SK-N-SH (cell line): ENCODE measurements at regions not wholly inside any gene's neighbourhood (a gene's known extent, or its start where the extent isn't known, plus 50 kb on each side); places are given as distances from the start of the nearest gene placed in this dataset.

Experiments
- CTCF ChIA-PET: fragments of 300-600, 350-600 bp; formaldehyde crosslinking; extraction: SDS; loops from one replicate; lab custom pipeline; 2021; lab: Yijun Ruan, JAX
- POLR2A ChIA-PET: fragments of 350-600 bp; sonication (Branson Sonifier 250); formaldehyde crosslinking; extraction: SDS; loops from one replicate; lab custom pipeline; 2020; ENCODE audit warnings: antibody characterized with exemption, inconsistent platforms; lab: Yijun Ruan, JAX
- DNase-seq: peaks from one replicate; pipeline ENCODE4 v3.0.0; 2012
- H2AFZ ChIP-seq: fragments of 200-600 bp; sonication (generic); 2 replicates; pipeline ENCODE4 v1.8.1; 2016; ENCODE audit warnings: antibody characterized with exemption, mild to moderate bottlenecking, low read depth
- H3F3A ChIP-seq: fragments of 200-600 bp; sonication (generic); replicated peaks from 2 replicates; pipeline ENCODE3; 2016; ENCODE audit warnings: antibody characterized with exemption, mild to moderate bottlenecking; ENCODE audit not compliant: insufficient read depth
- H3K27ac ChIP-seq, 2 experiments: fragments of 200-500 bp in 1 of 2; fragments of 200-600 bp in 1 of 2; sonication (Bioruptor generic) in 1 of 2; sonication (generic), shearing (Covaris generic) in 1 of 2; 2 replicates each; pipeline versions ENCODE4 v1.5.1 to v1.6.1; 2014 to 2016; ENCODE audit warnings: low read depth in 2 of 2, inconsistent platforms in 1 of 2, low read length in 1 of 2, mild to moderate bottlenecking in 1 of 2, mixed read lengths in 1 of 2
- H3K27me3 ChIP-seq: fragments of 200-600 bp; sonication (generic), shearing (Covaris generic); 2 replicates; pipeline ENCODE4 v1.6.1; 2016; ENCODE audit warnings: mixed run types; ENCODE audit not compliant: insufficient read depth
- H3K36me3 ChIP-seq, 2 experiments: fragments of 200-500 bp in 1 of 2; fragments of 200-600 bp in 1 of 2; sonication (Bioruptor generic) in 1 of 2; sonication (generic) in 1 of 2; replicated peaks in 1 of 2; 2 replicates each; pipeline versions ENCODE3 to v1.5.1; 2014 to 2016; ENCODE audit warnings: low read length in 1 of 2, mild to moderate bottlenecking in 1 of 2; ENCODE audit not compliant: insufficient read depth in 2 of 2, control insufficient read depth in 1 of 2
- H3K4me1 ChIP-seq, 2 experiments: fragments of 200-500 bp in 1 of 2; fragments of 200-600 bp in 1 of 2; sonication (Bioruptor generic) in 1 of 2; sonication (generic), shearing (Covaris generic) in 1 of 2; 2 replicates each; pipeline versions ENCODE4 v1.5.1 to v1.6.1; 2014 to 2016; ENCODE audit warnings: low read depth in 1 of 2, low read length in 1 of 2, mixed run types in 1 of 2; ENCODE audit not compliant: insufficient read depth in 2 of 2, control insufficient read depth in 1 of 2
- H3K4me2 ChIP-seq: fragments of 200-600 bp; sonication (generic), shearing (Covaris generic); 2 replicates; pipeline ENCODE4 v1.6.1; 2017; ENCODE audit warnings: mixed run types
- H3K4me3 ChIP-seq, 2 experiments: fragments of 200-500 bp in 1 of 2; fragments of 200-600 bp in 1 of 2; sonication (Bioruptor generic) in 1 of 2; sonication (generic), shearing (Covaris generic) in 1 of 2; 2 replicates each; pipeline versions ENCODE4 v1.5.1 to v1.8.1; 2014 to 2016; ENCODE audit warnings: low read depth in 2 of 2, inconsistent platforms in 1 of 2, low read length in 1 of 2, mild to moderate bottlenecking in 1 of 2, mixed read lengths in 1 of 2, moderate library complexity in 1 of 2
- H3K79me2 ChIP-seq: fragments of 200-600 bp; sonication (generic); 2 replicates; pipeline ENCODE4 v1.8.1; 2017; ENCODE audit warnings: mild to moderate bottlenecking; ENCODE audit not compliant: insufficient read depth
- H3K9ac ChIP-seq: fragments of 200-600 bp; sonication (generic); 2 replicates; pipeline ENCODE4 v1.6.1; 2017; ENCODE audit warnings: mixed run types
- H3K9me2 ChIP-seq: fragments of 200-600 bp; sonication (generic); 2 replicates; pipeline ENCODE4 v1.6.1; 2017; ENCODE audit warnings: mixed run types
- H3K9me3 ChIP-seq: fragments of 200-600 bp; sonication (generic); 2 replicates; pipeline ENCODE4 v1.6.1; 2017; ENCODE audit warnings: mixed run types, mild to moderate bottlenecking, moderate library complexity
- H4K20me1 ChIP-seq: fragments of 200-600 bp; sonication (generic); 2 replicates; pipeline ENCODE4 v1.6.1; 2017; ENCODE audit warnings: mild to moderate bottlenecking, mixed run types; ENCODE audit not compliant: insufficient read depth
- CHD2 ChIP-seq: fragments of 150-350 bp; IDR thresholded peaks from 2 replicates; pipeline ENCODE4 v1.6.1; 2018; ENCODE audit warnings: low read length; ENCODE audit not compliant: partially characterized antibody
- EZH2phosphoT487 ChIP-seq: fragments of 200-600 bp; sonication (generic); IDR thresholded peaks from 2 replicates; pipeline ENCODE4 v1.6.1; 2017; ENCODE audit warnings: low read depth, mixed run types, mild to moderate bottlenecking, antibody characterized with exemption, moderate library complexity, borderline replicate concordance
- FOSL2 ChIP-seq: IDR thresholded peaks from 2 replicates; pipeline ENCODE4 v1.4.0; 2012; ENCODE audit warnings: low read depth, mild to moderate bottlenecking, moderate library complexity, borderline replicate concordance
- GATA2 ChIP-seq: sonication (generic); formaldehyde crosslinking; IDR thresholded peaks from 2 replicates; pipeline ENCODE4 v1.5.0; 2020; ENCODE audit warnings: mild to moderate bottlenecking, missing genetic modification reagents
- MEF2A ChIP-seq: IDR thresholded peaks from 2 replicates; pipeline ENCODE4 v1.4.0; 2012; ENCODE audit warnings: low read depth, borderline replicate concordance
- NFIC ChIP-seq: IDR thresholded peaks from 2 replicates; pipeline ENCODE4 v1.4.0; 2012; ENCODE audit warnings: borderline replicate concordance
- NRF1 ChIP-seq: IDR thresholded peaks from 2 replicates; pipeline ENCODE4 v1.6.1; 2012; ENCODE audit warnings: low read depth, mild to moderate bottlenecking, low read length
- POLR2AphosphoS5 ChIP-seq: IDR thresholded peaks from 2 replicates; pipeline ENCODE4 v1.6.1; 2012; ENCODE audit warnings: low read depth, low read length
- RFX5 ChIP-seq: IDR thresholded peaks from 2 replicates; pipeline ENCODE4 v1.6.1; 2012; ENCODE audit warnings: mild to moderate bottlenecking, improper control_type of control experiment, low read length
- SMC3 ChIP-seq: IDR thresholded peaks from 2 replicates; pipeline ENCODE4 v1.6.1; 2012; ENCODE audit warnings: low read depth, low read length, improper control_type of control experiment
- TAF1 ChIP-seq: IDR thresholded peaks from 2 replicates; pipeline ENCODE4 v1.6.1; 2012; ENCODE audit warnings: low read depth, mild to moderate bottlenecking, low read length, moderate library complexity, borderline replicate concordance
- TEAD4 ChIP-seq: IDR thresholded peaks from 2 replicates; pipeline ENCODE4 v1.4.0; 2012; ENCODE audit warnings: mild to moderate bottlenecking, borderline replicate concordance; ENCODE audit not compliant: insufficient read depth
- YY1 ChIP-seq: IDR thresholded peaks from 2 replicates; pipeline ENCODE4 v1.4.0; 2012; ENCODE audit warnings: low read depth, mild to moderate bottlenecking
- WGBS: methylation state at CpG from one replicate; pipeline ENCODE4 v1.1.6; 2017; ENCODE audit warnings: low lambda C conversion rate; 5-methylcytosine and 5-hydroxymethylcytosine counted together
- TF ChIP-seq, protein P1 (sequence below): IDR thresholded peaks from 2 replicates; pipeline ENCODE4; 2012
- TF ChIP-seq, protein P2 (sequence below): IDR thresholded peaks from 2 replicates; pipeline ENCODE4 v1.6.1; 2012; ENCODE audit warnings: mild to moderate bottlenecking, low read depth, low read length, moderate library complexity
- TF ChIP-seq, protein P3 (sequence below): fragments of 200-600 bp; sonication (generic); IDR thresholded peaks from 2 replicates; pipeline ENCODE4 v1.6.1; 2017; ENCODE audit warnings: antibody characterized with exemption, mild to moderate bottlenecking, moderate library complexity

DNA sequence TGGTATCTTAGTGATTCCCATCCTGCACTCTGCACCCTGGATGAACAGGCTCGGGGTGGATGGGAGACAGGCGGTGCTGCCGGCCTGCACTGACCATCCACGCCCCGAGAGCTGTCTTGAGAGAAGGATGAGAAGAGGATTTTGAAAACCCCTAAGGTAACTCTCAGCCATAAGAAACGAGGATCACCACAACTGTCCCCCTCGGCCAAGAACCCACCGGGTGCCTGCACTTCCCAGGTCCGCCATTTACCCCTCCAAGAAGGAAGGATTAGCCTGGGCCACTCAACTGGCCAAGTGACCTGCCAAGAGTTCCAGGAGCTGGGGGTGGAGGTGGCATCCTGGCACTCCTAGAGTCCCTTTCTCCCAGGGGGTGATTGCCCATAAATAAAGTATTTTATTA is 302.4 kb upstream of the TNRC6C start:
- Histone ChIP-seq H3K27me3 (peaks cover 47% of the 10 kb centered on the region), H3K4me1 (peaks cover 0 to 6% of the 10 kb centered on the region in 2 experiments; a peak in 1 of 4 replicates), H3K9ac (no peak overlapping the region), H3K4me3 (no peak overlapping the region), H4K20me1 (no peaks in the 10 kb centered on the region), H3K4me2 (no peak overlapping the region), H3K79me2 (no peaks in the 10 kb centered on the region), H2AFZ (no peak overlapping the region), H3K27ac (no peak overlapping the region), H3K9me3 (no peaks in the 10 kb centered on the region), H3F3A (no peaks in the 10 kb centered on the region), H3K9me2 (no peaks in the 10 kb centered on the region), H3K36me3 (no peaks in the 10 kb centered on the region)
- ChIA-PET POLR2A (no interaction called here), CTCF (interaction anchor here (0.6 to 2.2 kb wide), 2 partner anchors 10 to 174 kb away, joined by 3 to 10 read pairs; no protein-coding TSS in a partner anchor)
- TF ChIP-seq FOSL2 (no peak), TEAD4 (no peak), SMC3 (no peak), EZH2phosphoT487 (no peak), YY1 (no peak), RFX5 (no peak), NFIC (no peak), MEF2A (no peak), GATA2 (CRISPR knock-in tag) (no peak)
- TF ChIP-seq, protein P1, sequence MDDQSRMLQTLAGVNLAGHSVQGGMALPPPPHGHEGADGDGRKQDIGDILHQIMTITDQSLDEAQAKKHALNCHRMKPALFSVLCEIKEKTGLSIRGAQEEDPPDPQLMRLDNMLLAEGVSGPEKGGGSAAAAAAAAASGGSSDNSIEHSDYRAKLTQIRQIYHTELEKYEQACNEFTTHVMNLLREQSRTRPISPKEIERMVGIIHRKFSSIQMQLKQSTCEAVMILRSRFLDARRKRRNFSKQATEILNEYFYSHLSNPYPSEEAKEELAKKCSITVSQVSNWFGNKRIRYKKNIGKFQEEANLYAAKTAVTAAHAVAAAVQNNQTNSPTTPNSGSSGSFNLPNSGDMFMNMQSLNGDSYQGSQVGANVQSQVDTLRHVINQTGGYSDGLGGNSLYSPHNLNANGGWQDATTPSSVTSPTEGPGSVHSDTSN: no peak
- TF ChIP-seq, protein P2, sequence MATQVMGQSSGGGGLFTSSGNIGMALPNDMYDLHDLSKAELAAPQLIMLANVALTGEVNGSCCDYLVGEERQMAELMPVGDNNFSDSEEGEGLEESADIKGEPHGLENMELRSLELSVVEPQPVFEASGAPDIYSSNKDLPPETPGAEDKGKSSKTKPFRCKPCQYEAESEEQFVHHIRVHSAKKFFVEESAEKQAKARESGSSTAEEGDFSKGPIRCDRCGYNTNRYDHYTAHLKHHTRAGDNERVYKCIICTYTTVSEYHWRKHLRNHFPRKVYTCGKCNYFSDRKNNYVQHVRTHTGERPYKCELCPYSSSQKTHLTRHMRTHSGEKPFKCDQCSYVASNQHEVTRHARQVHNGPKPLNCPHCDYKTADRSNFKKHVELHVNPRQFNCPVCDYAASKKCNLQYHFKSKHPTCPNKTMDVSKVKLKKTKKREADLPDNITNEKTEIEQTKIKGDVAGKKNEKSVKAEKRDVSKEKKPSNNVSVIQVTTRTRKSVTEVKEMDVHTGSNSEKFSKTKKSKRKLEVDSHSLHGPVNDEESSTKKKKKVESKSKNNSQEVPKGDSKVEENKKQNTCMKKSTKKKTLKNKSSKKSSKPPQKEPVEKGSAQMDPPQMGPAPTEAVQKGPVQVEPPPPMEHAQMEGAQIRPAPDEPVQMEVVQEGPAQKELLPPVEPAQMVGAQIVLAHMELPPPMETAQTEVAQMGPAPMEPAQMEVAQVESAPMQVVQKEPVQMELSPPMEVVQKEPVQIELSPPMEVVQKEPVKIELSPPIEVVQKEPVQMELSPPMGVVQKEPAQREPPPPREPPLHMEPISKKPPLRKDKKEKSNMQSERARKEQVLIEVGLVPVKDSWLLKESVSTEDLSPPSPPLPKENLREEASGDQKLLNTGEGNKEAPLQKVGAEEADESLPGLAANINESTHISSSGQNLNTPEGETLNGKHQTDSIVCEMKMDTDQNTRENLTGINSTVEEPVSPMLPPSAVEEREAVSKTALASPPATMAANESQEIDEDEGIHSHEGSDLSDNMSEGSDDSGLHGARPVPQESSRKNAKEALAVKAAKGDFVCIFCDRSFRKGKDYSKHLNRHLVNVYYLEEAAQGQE: no peak
- no peak for DNase-seq
- 16% methylated on average over 6 of the region's 9 CpGs for WGBS

DNA sequence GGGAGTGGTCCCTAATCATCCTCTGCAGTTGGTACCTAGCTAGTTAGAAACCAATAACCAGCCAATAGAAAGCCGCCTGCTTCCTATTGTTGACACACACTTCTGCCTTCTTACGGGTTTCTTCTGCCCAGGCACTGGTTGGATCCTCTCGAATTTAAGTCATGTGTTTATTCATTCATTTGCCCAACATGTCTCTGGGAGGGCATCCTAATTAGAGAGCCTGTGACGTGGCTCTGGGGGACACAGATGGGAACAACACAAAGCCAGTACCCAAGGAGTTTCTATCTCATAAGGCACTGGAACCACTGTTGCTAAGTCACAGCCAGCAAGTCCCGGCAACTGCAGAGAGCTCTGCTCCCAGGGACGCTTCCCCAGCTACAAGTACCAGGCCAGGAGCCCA is 300.7 kb upstream of the TNRC6C start:
- no peaks in the 10 kb centered on the region for H3K9me3 ChIP-seq
- no peak overlapping the region for H3K9ac ChIP-seq
- no peak overlapping the region for H3K4me2 ChIP-seq
- H3K4me1 ChIP-seq: peaks cover 0 to 6% of the 10 kb centered on the region in 2 experiments; a peak in 1 of 4 replicates
- H3K27ac ChIP-seq: no peak overlapping the region
- no peaks in the 10 kb centered on the region for H3K9me2 ChIP-seq
- no peaks in the 10 kb centered on the region for H3F3A ChIP-seq
- H3K4me3 ChIP-seq: no peak overlapping the region
- H3K79me2 ChIP-seq: no peaks in the 10 kb centered on the region
- H3K27me3 ChIP-seq: peaks cover 47% of the 10 kb centered on the region
- no peak overlapping the region for H2AFZ ChIP-seq
- no peak for DNase-seq
- no peaks in the 10 kb centered on the region for H3K36me3 ChIP-seq
- TF ChIP-seq FOSL2 (no peak), NRF1 (no peak), POLR2AphosphoS5 (no peak), CHD2 (no peak), RFX5 (no peak), TAF1 (no peak)
- TF ChIP-seq, protein P3, sequence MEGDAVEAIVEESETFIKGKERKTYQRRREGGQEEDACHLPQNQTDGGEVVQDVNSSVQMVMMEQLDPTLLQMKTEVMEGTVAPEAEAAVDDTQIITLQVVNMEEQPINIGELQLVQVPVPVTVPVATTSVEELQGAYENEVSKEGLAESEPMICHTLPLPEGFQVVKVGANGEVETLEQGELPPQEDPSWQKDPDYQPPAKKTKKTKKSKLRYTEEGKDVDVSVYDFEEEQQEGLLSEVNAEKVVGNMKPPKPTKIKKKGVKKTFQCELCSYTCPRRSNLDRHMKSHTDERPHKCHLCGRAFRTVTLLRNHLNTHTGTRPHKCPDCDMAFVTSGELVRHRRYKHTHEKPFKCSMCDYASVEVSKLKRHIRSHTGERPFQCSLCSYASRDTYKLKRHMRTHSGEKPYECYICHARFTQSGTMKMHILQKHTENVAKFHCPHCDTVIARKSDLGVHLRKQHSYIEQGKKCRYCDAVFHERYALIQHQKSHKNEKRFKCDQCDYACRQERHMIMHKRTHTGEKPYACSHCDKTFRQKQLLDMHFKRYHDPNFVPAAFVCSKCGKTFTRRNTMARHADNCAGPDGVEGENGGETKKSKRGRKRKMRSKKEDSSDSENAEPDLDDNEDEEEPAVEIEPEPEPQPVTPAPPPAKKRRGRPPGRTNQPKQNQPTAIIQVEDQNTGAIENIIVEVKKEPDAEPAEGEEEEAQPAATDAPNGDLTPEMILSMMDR: no peak
- WGBS: 31% methylated on average over 6 of the region's 6 CpGs
- CTCF ChIA-PET: interaction anchor here (0.7 to 1.4 kb wide), 6 partner anchors 13 to 356 kb away, joined by 3 to 4 read pairs (median 3); no protein-coding TSS in a partner anchor
- POLR2A ChIA-PET: no interaction called here
- no peaks in the 10 kb centered on the region for H4K20me1 ChIP-seq
